GM12878 (cell line): ENCODE measurements at regions not wholly inside any gene's neighbourhood (a gene's known extent, or its start where the extent isn't known, plus 50 kb on each side); places are given as distances from the start of the nearest gene placed in this dataset.

ENCODE experiments used
- ATAC-seq: fragments of 200-7000 bp; cut with Tn5 transposase; 3 replicates; pipeline ENCODE4 v1.9.1; 2020; ENCODE audit warnings: mild to moderate bottlenecking, moderate library complexity
- BruUV-seq: library from RNA; stranded (reverse); fragments of 400-500 nt; replicated peaks from 2 replicates; lab custom pipeline; 2021; lab: Mats Ljungman, UMichigan
- CTCF ChIA-PET: fragments of 300-600 bp; sonication (Branson Sonifier 250); formaldehyde crosslinking; extraction: SDS; loops from one replicate; lab custom pipeline; 2021; ENCODE audit warnings: inconsistent platforms; lab: Yijun Ruan, JAX
- POLR2A ChIA-PET: fragments of 350-600 bp; formaldehyde crosslinking; extraction: SDS; loops from one replicate; lab custom pipeline; 2021; ENCODE audit warnings: inconsistent platforms; lab: Charles Lee
- RAD21 ChIA-PET: fragments of 300-600 bp; sonication (Branson Sonifier 250); formaldehyde crosslinking; loops from one replicate; lab custom pipeline; 2023; ENCODE audit warnings: antibody characterized with exemption; ENCODE audit not compliant: unreplicated experiment; lab: Charles Lee
- SMC1A ChIA-PET: fragments of 300-600 bp; sonication (Branson Sonifier 250); formaldehyde crosslinking; loops from one replicate; lab custom pipeline; 2023; ENCODE audit not compliant: unreplicated experiment, uncharacterized antibody; lab: Charles Lee
- DNase-seq: peaks from one replicate; pipeline ENCODE4 v3.0.0-alpha.2; 2011; ENCODE audit warnings: low read depth, low spot score
- FAIRE-seq: peaks from 3 replicates; lab custom pipeline; 2011; peaks lifted over from hg19 to GRCh38; lab: Jason Lieb, UNC
- H2AFZ ChIP-seq: 2 replicates; pipeline ENCODE4 v1.6.0; 2011; ENCODE audit warnings: low read depth, low read length, control low read depth; ENCODE audit not compliant: control insufficient read depth
- H3K27ac ChIP-seq: 2 replicates; pipeline ENCODE4 v1.5.1; 2011; ENCODE audit warnings: control low read depth; ENCODE audit not compliant: control insufficient read depth, insufficient read depth
- H3K27me3 ChIP-seq, 2 experiments: replicated peaks in 1 of 2; 2 replicates each; pipeline versions ENCODE4 v1.6.0 to v1.6.1; 2011; ENCODE audit warnings: low read length in 1 of 2; ENCODE audit not compliant: control insufficient read depth in 2 of 2, insufficient read depth in 2 of 2
- H3K36me3 ChIP-seq, 2 experiments: 2 replicates each; pipeline ENCODE4 v1.5.1; 2011; ENCODE audit warnings: low read length in 1 of 2; ENCODE audit not compliant: control insufficient read depth in 2 of 2, insufficient read depth in 2 of 2
- H3K4me1 ChIP-seq: 2 replicates; pipeline ENCODE4 v1.6.1; 2011; ENCODE audit warnings: mild to moderate bottlenecking, low read length, moderate library complexity, mixed read lengths; ENCODE audit not compliant: control insufficient read depth, insufficient read depth
- H3K4me2 ChIP-seq: 2 replicates; pipeline ENCODE4 v1.6.0; 2011; ENCODE audit warnings: control low read depth; ENCODE audit not compliant: control insufficient read depth, insufficient read depth
- H3K4me3 ChIP-seq: fragments of 200-600 bp; sonication (generic); 2 replicates; pipeline ENCODE4 v1.5.1; 2016
- H3K79me2 ChIP-seq: 2 replicates; pipeline ENCODE4 v1.6.0; 2011; ENCODE audit warnings: low read length; ENCODE audit not compliant: control insufficient read depth, insufficient read depth
- H3K9ac ChIP-seq: 2 replicates; pipeline ENCODE4 v1.8.0; 2011; ENCODE audit warnings: low read length, control low read depth, mixed read lengths; ENCODE audit not compliant: control insufficient read depth, insufficient read depth
- H3K9me3 ChIP-seq: replicated peaks from 3 replicates; pipeline ENCODE4 v1.5.1; 2011; ENCODE audit warnings: mild to moderate bottlenecking, low read length; ENCODE audit not compliant: control insufficient read depth, insufficient read depth
- H4K20me1 ChIP-seq: 2 replicates; pipeline ENCODE4 v1.6.0; 2011; ENCODE audit not compliant: control insufficient read depth, insufficient read depth
- BHLHE40 ChIP-seq, 2 experiments: fragments of 450-650 bp in 1 of 2; IDR thresholded peaks; 2 replicates each; pipeline ENCODE4 v1.6.1; 2011 to 2017; ENCODE audit warnings: low read depth in 2 of 2, borderline replicate concordance in 1 of 2, improper control_type of control experiment in 1 of 2, low read length in 1 of 2, mild to moderate bottlenecking in 1 of 2
- HDAC2 ChIP-seq: fragments of 200-600 bp; sonication (generic); IDR thresholded peaks from 2 replicates; pipeline ENCODE4 v1.6.1; 2017
- LARP7 ChIP-seq: fragments of 450-650 bp; IDR thresholded peaks from 2 replicates; pipeline ENCODE4 v1.6.1; 2017; ENCODE audit warnings: mild to moderate bottlenecking
- NR2C1 ChIP-seq: fragments of 450-650 bp; IDR thresholded peaks from 2 replicates; pipeline ENCODE4 v1.6.1; 2017; ENCODE audit warnings: antibody characterized with exemption, mild to moderate bottlenecking, moderate library complexity
- NR2C2 ChIP-seq: IDR thresholded peaks from 2 replicates; pipeline ENCODE4 v1.6.1; 2011; ENCODE audit warnings: borderline replicate concordance, low read depth; ENCODE audit not compliant: control insufficient read depth, insufficient read length
- NRF1 ChIP-seq: conservative IDR thresholded peaks from 2 replicates; pipeline ENCODE4 v1.6.1; 2011; ENCODE audit warnings: mild to moderate bottlenecking, low read depth, low read length, improper control_type of control experiment
- POLR2AphosphoS2 ChIP-seq: IDR thresholded peaks from 2 replicates; pipeline ENCODE4 v1.6.1; 2011; ENCODE audit warnings: low read depth, mild to moderate bottlenecking, low read length, improper control_type of control experiment, moderate library complexity
- POU2F2 ChIP-seq: IDR thresholded peaks from 3 replicates; pipeline ENCODE4 v1.6.1; 2011; ENCODE audit warnings: low read depth, mild to moderate bottlenecking, low read length, borderline replicate concordance
- SMC3 ChIP-seq: IDR thresholded peaks from 2 replicates; pipeline ENCODE4 v1.6.1; 2011; ENCODE audit warnings: low read length, improper control_type of control experiment, borderline replicate concordance
- SREBF2 ChIP-seq: IDR thresholded peaks from 2 replicates; pipeline ENCODE4 v1.6.1; 2012; ENCODE audit warnings: mild to moderate bottlenecking, low read length
- YBX1 ChIP-seq: fragments of 450-650 bp; IDR thresholded peaks from 2 replicates; pipeline ENCODE4 v1.6.1; 2016; ENCODE audit warnings: antibody characterized with exemption
- ZNF217 ChIP-seq: fragments of 450-650 bp; IDR thresholded peaks from 2 replicates; pipeline ENCODE4 v1.6.1; 2017; ENCODE audit warnings: antibody characterized with exemption, mild to moderate bottlenecking
- WGBS: methylation state at CpG from one replicate; pipeline ENCODE4 v1.1.6; 2016; ENCODE audit warnings: low lambda C conversion rate; ENCODE audit not compliant: insufficient replicate concordance, insufficient coverage; ENCODE audit errors: missing lambda C conversion rate; 5-methylcytosine and 5-hydroxymethylcytosine counted together
- in situ Hi-C: fragments of 300-500 bp; cut with MboI; formaldehyde crosslinking; loops from 9 replicates; pipeline ENCODE4 v1.14.3; 2018; ENCODE audit warnings: mixed read lengths
- intact Hi-C: fragments of 100-400 bp; cut with micrococcal nuclease; formaldehyde crosslinking; loops from one replicate; pipeline ENCODE4 v1.14.2; 2022; ENCODE audit not compliant: unreplicated experiment
- TF ChIP-seq, protein P1 (sequence below): IDR thresholded peaks from 2 replicates; pipeline ENCODE4 v1.6.1; 2012; ENCODE audit warnings: low read length, inconsistent platforms
- TF ChIP-seq, protein P2 (sequence below): fragments of 450-650 bp; IDR thresholded peaks from 2 replicates; pipeline ENCODE4 v1.6.1; 2017; ENCODE audit warnings: mild to moderate bottlenecking
- TF ChIP-seq, protein P3 (sequence below): IDR thresholded peaks from 2 replicates; pipeline ENCODE4 v1.6.1; 2012; ENCODE audit warnings: low read depth, low read length, improper control_type of control experiment
- TF ChIP-seq, protein P4 (sequence below): fragments of 450-650 bp; IDR thresholded peaks from 2 replicates; pipeline ENCODE4 v1.6.1; 2017; ENCODE audit warnings: mild to moderate bottlenecking, low read depth, inconsistent platforms; ENCODE audit not compliant: poor library complexity, severe bottlenecking

DNA sequence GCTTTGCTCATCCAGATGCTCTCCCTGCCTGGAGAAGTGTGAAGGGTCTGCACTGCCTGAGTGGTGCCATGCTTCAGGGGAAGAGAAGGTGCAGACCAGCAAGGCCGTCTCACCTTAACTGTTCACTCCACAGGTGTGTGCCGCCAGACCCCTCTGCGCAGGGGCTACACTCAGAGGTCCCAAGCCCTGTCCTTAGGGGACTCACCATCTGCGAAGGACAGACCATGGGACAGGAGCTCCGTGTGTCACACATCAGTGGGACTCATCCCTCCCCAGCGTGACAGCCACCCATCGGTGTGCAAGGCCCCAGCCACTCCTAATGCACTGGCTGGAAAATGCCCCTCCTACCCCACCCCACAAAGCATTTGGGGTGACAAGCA is 142.9 kb downstream of the OLFM1 start:
- ChIA-PET CTCF (no interaction called here), SMC1A (no interaction called here), RAD21 (no interaction called here)
- no peak for FAIRE-seq
- Histone ChIP-seq H3K27me3 (no peaks in the 10 kb centered on the region; a peak in 1 of 4 replicates), H3K4me1 (no peaks in the 10 kb centered on the region), H3K4me3 (no peak overlapping the region), H4K20me1 (no peaks in the 10 kb centered on the region), H2AFZ (no peak overlapping the region), H3K4me2 (no peak overlapping the region), H3K9ac (no peak overlapping the region)
- intact Hi-C loops (no loop called here), in situ Hi-C loops (no loop called here)
- no peak for DNase-seq
- WGBS = 10% methylated on average over 7 of the region's 7 CpGs
- ATAC-seq = no peak
- TF ChIP-seq, protein P1, sequence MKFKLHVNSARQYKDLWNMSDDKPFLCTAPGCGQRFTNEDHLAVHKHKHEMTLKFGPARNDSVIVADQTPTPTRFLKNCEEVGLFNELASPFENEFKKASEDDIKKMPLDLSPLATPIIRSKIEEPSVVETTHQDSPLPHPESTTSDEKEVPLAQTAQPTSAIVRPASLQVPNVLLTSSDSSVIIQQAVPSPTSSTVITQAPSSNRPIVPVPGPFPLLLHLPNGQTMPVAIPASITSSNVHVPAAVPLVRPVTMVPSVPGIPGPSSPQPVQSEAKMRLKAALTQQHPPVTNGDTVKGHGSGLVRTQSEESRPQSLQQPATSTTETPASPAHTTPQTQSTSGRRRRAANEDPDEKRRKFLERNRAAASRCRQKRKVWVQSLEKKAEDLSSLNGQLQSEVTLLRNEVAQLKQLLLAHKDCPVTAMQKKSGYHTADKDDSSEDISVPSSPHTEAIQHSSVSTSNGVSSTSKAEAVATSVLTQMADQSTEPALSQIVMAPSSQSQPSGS = no peak
- TF ChIP-seq, protein P2, sequence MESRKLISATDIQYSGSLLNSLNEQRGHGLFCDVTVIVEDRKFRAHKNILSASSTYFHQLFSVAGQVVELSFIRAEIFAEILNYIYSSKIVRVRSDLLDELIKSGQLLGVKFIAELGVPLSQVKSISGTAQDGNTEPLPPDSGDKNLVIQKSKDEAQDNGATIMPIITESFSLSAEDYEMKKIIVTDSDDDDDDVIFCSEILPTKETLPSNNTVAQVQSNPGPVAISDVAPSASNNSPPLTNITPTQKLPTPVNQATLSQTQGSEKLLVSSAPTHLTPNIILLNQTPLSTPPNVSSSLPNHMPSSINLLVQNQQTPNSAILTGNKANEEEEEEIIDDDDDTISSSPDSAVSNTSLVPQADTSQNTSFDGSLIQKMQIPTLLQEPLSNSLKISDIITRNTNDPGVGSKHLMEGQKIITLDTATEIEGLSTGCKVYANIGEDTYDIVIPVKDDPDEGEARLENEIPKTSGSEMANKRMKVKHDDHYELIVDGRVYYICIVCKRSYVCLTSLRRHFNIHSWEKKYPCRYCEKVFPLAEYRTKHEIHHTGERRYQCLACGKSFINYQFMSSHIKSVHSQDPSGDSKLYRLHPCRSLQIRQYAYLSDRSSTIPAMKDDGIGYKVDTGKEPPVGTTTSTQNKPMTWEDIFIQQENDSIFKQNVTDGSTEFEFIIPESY = no peak
- TF ChIP-seq, protein P3, sequence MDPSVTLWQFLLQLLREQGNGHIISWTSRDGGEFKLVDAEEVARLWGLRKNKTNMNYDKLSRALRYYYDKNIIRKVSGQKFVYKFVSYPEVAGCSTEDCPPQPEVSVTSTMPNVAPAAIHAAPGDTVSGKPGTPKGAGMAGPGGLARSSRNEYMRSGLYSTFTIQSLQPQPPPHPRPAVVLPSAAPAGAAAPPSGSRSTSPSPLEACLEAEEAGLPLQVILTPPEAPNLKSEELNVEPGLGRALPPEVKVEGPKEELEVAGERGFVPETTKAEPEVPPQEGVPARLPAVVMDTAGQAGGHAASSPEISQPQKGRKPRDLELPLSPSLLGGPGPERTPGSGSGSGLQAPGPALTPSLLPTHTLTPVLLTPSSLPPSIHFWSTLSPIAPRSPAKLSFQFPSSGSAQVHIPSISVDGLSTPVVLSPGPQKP = no peak
- TF ChIP-seq YBX1 (no peak), SREBF2 (no peak), SMC3 (no peak), POLR2AphosphoS2 (no peak), HDAC2 (no peak), NR2C1 (no peak), POU2F2 (no peak), BHLHE40 (IDR thresholded peaks at IDR 0.05; ENCODE audit: borderline replicate concordance in 1 of 2, low read depth in 2 of 2, low read length in 1 of 2) (no peak), LARP7 (no peak), ZNF217 (no peak), NR2C2 (no peak), NRF1 (no peak)
- TF ChIP-seq, protein P4, sequence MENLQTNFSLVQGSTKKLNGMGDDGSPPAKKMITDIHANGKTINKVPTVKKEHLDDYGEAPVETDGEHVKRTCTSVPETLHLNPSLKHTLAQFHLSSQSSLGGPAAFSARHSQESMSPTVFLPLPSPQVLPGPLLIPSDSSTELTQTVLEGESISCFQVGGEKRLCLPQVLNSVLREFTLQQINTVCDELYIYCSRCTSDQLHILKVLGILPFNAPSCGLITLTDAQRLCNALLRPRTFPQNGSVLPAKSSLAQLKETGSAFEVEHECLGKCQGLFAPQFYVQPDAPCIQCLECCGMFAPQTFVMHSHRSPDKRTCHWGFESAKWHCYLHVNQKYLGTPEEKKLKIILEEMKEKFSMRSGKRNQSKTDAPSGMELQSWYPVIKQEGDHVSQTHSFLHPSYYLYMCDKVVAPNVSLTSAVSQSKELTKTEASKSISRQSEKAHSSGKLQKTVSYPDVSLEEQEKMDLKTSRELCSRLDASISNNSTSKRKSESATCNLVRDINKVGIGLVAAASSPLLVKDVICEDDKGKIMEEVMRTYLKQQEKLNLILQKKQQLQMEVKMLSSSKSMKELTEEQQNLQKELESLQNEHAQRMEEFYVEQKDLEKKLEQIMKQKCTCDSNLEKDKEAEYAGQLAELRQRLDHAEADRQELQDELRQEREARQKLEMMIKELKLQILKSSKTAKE = no peak
- TF ChIP-seq, all 136 proteins: peak for 0
- Histone ChIP-seq H3K79me2 (no peaks in the 10 kb centered on the region), H3K36me3 (no peaks in the 10 kb centered on the region), H3K9me3 (peaks cover 1% of the 10 kb centered on the region; the same call in 1 of the 3 replicates), H3K27ac (no peak overlapping the region)
- no TSS peak for BruUV-seq
- POLR2A ChIA-PET = no interaction called here
